ENCODE measurements at regions not wholly inside any gene's neighbourhood (a gene's known extent, or its start where the extent isn't known, plus 50 kb on each side); places are given as distances from the start of the nearest gene placed in this dataset.
A peak's percentile ranks its signal among the peaks of the same experiment; 100 is the strongest.

GRCh38 chr11:70928854-70929598, 323.4 kb downstream of the SHANK2 start:
- DNase-seq (ENCODE audit: low read depth), result no peak

GRCh38 chr11:70930215-70930614, 322.2 kb downstream of the SHANK2 start:
- DNase-seq (ENCODE audit: low read depth), result no peak

GRCh38 chr11:70931430-70931829, 320.9 kb downstream of the SHANK2 start:
- no peak for DNase-seq (ENCODE audit: low read depth)

- no peak for DNase-seq (ENCODE audit: low read depth)
Measured at GRCh38 chr11:70933981-70934583, 318.3 kb downstream of the SHANK2 start.

GRCh38 chr11:70935006-70935768, 317.2 kb downstream of the SHANK2 start:
- DNase-seq (ENCODE audit: low read depth), result no peak

- DNase-seq (ENCODE audit: low read depth), result no peak
Measured at GRCh38 chr11:70942593-70942992, 309.8 kb downstream of the SHANK2 start.

GRCh38 chr11:70944141-70944540, 308.2 kb downstream of the SHANK2 start:
- DNase-seq (ENCODE audit: low read depth), result no peak

GRCh38 chr11:70944636-70945035, 307.7 kb downstream of the SHANK2 start:
- no peak for DNase-seq (ENCODE audit: low read depth)

GRCh38 chr11:70948398-70948797, 304.0 kb downstream of the SHANK2 start:
- DNase-seq (ENCODE audit: low read depth), result no peak

- no peak for DNase-seq (ENCODE audit: low read depth)
Measured at GRCh38 chr11:70948855-70949531, 303.4 kb downstream of the SHANK2 start.

- DNase-seq (ENCODE audit: low read depth), result peak; percentile 9
Measured at GRCh38 chr11:70951139-70951804, 301.1 kb downstream of the SHANK2 start.

GRCh38 chr11:70952191-70952590, 300.2 kb downstream of the SHANK2 start:
- DNase-seq (ENCODE audit: low read depth), result no peak

GRCh38 chr11:70953720-70954119, 298.7 kb downstream of the SHANK2 start:
- DNase-seq (ENCODE audit: low read depth), result no peak

GRCh38 chr11:70954471-70954870, 297.9 kb downstream of the SHANK2 start:
- no peak for DNase-seq (ENCODE audit: low read depth)
